Mucosa of descending colon (tissue), 3 donors: ENCODE measurements at regions not wholly inside any gene's neighbourhood (a gene's known extent, or its start where the extent isn't known, plus 50 kb on each side); places are given as distances from the start of the nearest gene placed in this dataset.
"Not testable (repeated sequence)": the region's sequence is repeated elsewhere in the genome, so short reads cannot be mapped to it uniquely, and the experiment has no call there.

Experiments
- ATAC-seq: fragments of 200-7000 bp; cut with Tn5 transposase; one replicate; pipeline ENCODE4 v1.9.1; 2020; ENCODE audit warnings: mild to moderate bottlenecking, moderate library complexity
- DNase-seq, 3 donors: peaks; one replicate each; pipeline ENCODE4 v3.0.0-alpha.2; 2020
- H3K36me3 ChIP-seq: fragments of 200-600 bp; one replicate; pipeline ENCODE4 v1.8.0; 2021; ENCODE audit warnings: low read depth, mild to moderate bottlenecking
- H3K4me1 ChIP-seq: fragments of 200-600 bp; one replicate; pipeline ENCODE4 v1.8.0; 2021; ENCODE audit warnings: low read depth, mild to moderate bottlenecking
- H3K4me3 ChIP-seq: fragments of 200-600 bp; one replicate; pipeline ENCODE4 v1.8.0; 2021; ENCODE audit warnings: mild to moderate bottlenecking
- H3K9me3 ChIP-seq: fragments of 200-600 bp; one replicate; pipeline ENCODE4 v1.8.0; 2021; ENCODE audit warnings: mild to moderate bottlenecking
- intact Hi-C, 2 donors: fragments of 100-400 bp; cut with DNase I in 1 of 2; cut with micrococcal nuclease in 1 of 2; formaldehyde crosslinking; loops; one replicate each; pipeline versions ENCODE4 v1.11.0 to v1.11.1; 2022; cut with DNase I, micrococcal nuclease
- TF ChIP-seq, protein P1 (sequence below): fragments of 200-600 bp; IDR thresholded peaks from one replicate; pipeline ENCODE4 v1.8.0; 2022; ENCODE audit warnings: antibody characterized with exemption, mild to moderate bottlenecking
- donor health status: DM: no; HTN: no; CAD: no; lungs with moderate emphysema.
- donor health status: DM: no; HTN: no; CAD: no.
- donor health status: DM: no; HTN: yes; CAD: no.

DNA sequence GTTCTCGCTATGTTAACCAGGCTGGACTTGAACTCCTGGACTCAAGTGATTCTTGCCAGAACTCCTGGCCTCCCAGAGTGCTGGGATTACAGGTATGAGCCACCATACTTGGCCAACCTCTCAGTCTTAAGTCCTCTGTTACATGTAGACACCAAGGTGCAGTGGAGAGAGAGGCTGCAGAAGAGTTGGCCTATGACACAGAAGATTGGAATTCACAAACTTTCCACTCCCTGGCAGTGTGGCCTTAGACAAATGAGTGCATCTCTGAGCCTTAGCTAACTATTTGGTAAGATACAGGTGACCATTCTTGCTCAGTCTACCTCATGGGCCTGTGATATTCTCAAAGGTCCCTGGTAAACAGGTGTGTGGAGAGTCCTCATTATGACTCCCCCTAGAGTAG lies 159.7 kb downstream of the MYCN start:
- intact Hi-C loops: no loop called here
- Histone ChIP-seq H3K4me1 (peaks cover 5% of the 10 kb centered on the region), H3K4me3 (no peak overlapping the region), H3K9me3 (no peaks in the 10 kb centered on the region), H3K36me3 (no peaks in the 10 kb centered on the region)
- TF ChIP-seq, protein P1, sequence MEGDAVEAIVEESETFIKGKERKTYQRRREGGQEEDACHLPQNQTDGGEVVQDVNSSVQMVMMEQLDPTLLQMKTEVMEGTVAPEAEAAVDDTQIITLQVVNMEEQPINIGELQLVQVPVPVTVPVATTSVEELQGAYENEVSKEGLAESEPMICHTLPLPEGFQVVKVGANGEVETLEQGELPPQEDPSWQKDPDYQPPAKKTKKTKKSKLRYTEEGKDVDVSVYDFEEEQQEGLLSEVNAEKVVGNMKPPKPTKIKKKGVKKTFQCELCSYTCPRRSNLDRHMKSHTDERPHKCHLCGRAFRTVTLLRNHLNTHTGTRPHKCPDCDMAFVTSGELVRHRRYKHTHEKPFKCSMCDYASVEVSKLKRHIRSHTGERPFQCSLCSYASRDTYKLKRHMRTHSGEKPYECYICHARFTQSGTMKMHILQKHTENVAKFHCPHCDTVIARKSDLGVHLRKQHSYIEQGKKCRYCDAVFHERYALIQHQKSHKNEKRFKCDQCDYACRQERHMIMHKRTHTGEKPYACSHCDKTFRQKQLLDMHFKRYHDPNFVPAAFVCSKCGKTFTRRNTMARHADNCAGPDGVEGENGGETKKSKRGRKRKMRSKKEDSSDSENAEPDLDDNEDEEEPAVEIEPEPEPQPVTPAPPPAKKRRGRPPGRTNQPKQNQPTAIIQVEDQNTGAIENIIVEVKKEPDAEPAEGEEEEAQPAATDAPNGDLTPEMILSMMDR: no peak
- ATAC-seq (no peak), DNase-seq (no peak)

DNA sequence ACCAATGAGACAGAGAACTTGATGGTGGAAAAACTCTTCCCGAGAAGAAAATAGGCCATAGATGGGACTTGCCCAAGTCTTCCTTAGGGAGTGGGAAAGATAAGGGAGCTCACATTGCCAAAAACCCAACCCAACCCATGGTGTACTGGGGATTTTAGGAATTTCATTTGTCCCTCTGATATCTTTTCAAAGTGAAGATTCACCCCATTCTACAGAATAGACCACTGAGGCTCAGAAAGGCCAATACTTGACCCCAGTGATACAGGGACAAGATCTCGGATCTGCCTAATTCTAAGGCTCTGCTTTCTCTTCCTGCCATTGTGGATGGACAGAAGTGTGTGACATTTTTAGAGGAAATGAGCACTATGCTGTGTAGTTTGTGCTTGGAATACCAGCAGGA lies 159.0 kb downstream of the MYCN start:
- ATAC-seq (no peak), DNase-seq (no peak)
- TF ChIP-seq, protein P1: no peak
- Histone ChIP-seq H3K4me1 (no peaks in the 10 kb centered on the region), H3K4me3 (no peak overlapping the region), H3K9me3 (no peaks in the 10 kb centered on the region), H3K36me3 (no peaks in the 10 kb centered on the region)
- intact Hi-C loops: loop anchor here in 1 of 2 donors (10.0 kb wide), 1 partner anchor 85 kb away; no protein-coding TSS in a partner anchor

DNA sequence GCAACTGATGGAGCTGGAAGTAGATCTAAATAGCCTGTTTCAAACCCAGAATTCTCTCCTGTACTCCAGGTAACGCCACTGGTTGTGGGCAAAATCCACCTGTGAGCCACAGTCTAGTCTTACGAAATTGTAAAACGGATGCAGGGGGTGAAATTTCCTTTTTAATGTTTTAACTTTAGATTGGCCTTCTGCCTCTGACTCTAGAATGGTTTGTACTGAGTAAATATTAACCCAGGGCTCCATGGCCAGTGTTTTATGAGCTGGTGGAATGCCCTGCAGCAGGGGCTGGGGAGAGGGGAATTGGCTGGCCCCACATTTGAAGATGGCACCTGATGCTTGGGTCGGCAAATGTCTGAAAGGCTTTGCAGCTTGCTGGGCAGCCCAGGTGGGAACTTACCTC lies 156.6 kb downstream of the MYCN start:
- ATAC-seq (peak; percentile 71), DNase-seq (no peak)
- intact Hi-C loops: loop anchor here in 1 of 2 donors (10.0 kb wide), 1 partner anchor 82 kb away; no protein-coding TSS in a partner anchor
- H3K4me1 ChIP-seq: no peaks in the 10 kb centered on the region
- no peak overlapping the region for H3K4me3 ChIP-seq
- H3K9me3 ChIP-seq: no peaks in the 10 kb centered on the region
- TF ChIP-seq, protein P1: no peak
- H3K36me3 ChIP-seq: no peaks in the 10 kb centered on the region

DNA sequence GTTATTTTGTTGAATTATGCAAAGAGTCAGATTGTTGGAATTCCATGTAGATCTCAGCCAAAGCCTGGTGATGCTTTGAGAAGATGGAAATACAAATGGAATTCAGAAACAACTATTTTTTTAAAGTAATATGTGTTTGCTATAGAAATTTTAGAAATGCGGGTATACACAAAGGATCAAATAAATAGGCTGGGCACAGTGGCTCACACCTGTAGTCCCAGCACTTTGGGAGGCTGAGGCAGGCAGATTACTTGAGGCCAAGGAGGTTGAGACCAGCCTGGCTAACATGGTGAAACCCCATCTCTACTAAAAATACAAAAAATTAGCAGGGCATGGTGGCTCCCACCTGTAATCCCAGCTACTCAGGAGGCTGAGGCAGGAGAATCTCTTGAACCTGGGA lies 155.1 kb downstream of the MYCN start:
- DNase-seq, H3K4me3 ChIP-seq, ATAC-seq, H3K36me3 ChIP-seq, H3K4me1 ChIP-seq, H3K9me3 ChIP-seq: not testable (repeated sequence)
- intact Hi-C loops: loop anchor here in 1 of 2 donors (10.0 kb wide), 1 partner anchor 81 kb away; no protein-coding TSS in a partner anchor

DNA sequence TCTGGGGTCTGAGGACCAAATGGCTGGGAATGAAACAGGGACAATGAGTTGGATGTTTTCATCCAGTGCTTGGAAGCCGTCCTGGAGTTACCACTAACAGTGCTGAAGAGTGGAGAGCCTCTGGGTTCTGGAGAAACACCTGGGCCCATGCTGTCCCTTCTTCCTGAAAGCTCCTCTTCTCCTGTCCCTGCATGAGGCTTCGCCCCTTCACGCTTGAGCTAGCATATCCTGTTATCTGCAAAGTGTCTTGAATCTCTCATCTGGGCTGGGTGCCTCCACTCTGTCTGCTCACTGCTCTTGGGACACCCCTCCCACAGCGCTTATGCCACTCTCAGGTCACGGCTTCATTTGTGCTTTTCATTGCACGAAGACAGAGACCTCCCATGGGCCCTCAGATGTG lies 154.5 kb downstream of the MYCN start:
- DNase-seq (no peak), ATAC-seq (no peak)
- H3K9me3 ChIP-seq: no peaks in the 10 kb centered on the region
- H3K4me3 ChIP-seq: no peak overlapping the region
- intact Hi-C loops: loop anchor here in 1 of 2 donors (10.0 kb wide), 1 partner anchor 80 kb away; no protein-coding TSS in a partner anchor
- H3K36me3 ChIP-seq: no peaks in the 10 kb centered on the region
- no peaks in the 10 kb centered on the region for H3K4me1 ChIP-seq
- TF ChIP-seq, protein P1: no peak

DNA sequence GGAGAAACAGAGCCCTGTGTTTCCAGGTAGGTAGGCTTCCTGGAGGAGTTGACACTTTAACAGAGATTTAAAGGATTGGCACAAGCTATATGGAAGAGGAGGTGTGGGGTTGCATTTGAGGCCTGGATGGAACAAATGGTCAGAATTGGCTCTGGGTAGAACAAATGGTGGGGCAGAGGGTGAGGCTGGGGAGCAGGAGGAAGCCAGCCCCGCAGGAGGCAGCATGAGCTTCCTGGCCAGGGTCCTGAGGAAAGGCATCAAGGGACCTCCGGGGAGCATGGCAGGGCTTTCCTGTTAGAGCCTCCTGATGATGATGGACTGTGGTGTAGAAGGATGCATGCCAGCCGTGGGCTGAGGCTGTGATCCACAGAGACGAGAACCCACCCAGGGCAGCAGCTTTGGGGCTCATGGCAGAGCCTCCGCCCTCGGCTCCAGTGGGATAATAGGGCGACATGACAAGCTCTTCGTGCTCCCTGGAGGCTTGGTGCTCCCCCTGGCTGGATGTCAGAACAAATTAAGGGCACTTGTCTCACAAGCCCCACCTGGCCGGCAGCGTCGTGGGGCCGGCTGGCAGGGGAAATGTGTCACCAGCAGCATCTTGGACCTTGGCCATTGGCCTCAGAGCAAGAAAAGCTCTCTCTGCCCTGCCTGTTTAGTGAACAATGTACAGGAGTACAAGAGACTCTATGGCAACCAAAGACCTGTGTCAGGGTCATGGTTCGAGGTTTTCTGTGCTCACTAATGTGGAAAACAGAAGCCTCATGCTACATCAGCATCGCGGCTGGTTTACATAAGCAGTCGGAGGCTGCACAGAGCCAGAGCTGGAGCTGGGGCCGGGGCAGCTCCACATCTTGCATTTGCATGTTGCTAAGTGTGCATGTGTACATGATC lies 153.5 kb downstream of the MYCN start:
- Histone ChIP-seq H3K9me3 (no peaks in the 10 kb centered on the region), H3K4me1 (no peaks in the 10 kb centered on the region), H3K36me3 (no peaks in the 10 kb centered on the region), H3K4me3 (no peak overlapping the region)
- intact Hi-C loops: loop anchor here in 1 of 2 donors (10.0 kb wide), 1 partner anchor 79 kb away; no protein-coding TSS in a partner anchor
- TF ChIP-seq, protein P1: no peak
- ATAC-seq: peak; percentile 78
- peak in 1 of 3 donors; percentile 59 for DNase-seq
